Immature natural killer cell (primary cell): ENCODE measurements at regions not wholly inside any gene's neighbourhood (a gene's known extent, or its start where the extent isn't known, plus 50 kb on each side); places are given as distances from the start of the nearest gene placed in this dataset.
"Not testable (repeated sequence)": the region's sequence is repeated elsewhere in the genome, so short reads cannot be mapped to it uniquely, and the experiment has no call there.

Source experiments
- DNase-seq, 3 donors: peaks; one replicate each; pipeline ENCODE4 v3.0.0; 2022; ENCODE audit warnings: mixed read lengths in 1 of 3
- H3K27ac Mint-ChIP-seq, 6 donors: one replicate each; pipeline ENCODE4 v1.8.0; 2020; ENCODE audit warnings: mixed read lengths in 6 of 6, mild to moderate bottlenecking in 5 of 6, inconsistent platforms in 4 of 6, moderate library complexity in 3 of 6
- H3K27me3 Mint-ChIP-seq, 3 donors: one replicate each; pipeline ENCODE4 v1.8.0; 2020 to 2021; ENCODE audit warnings: low read depth in 3 of 3, mild to moderate bottlenecking in 3 of 3, mixed read lengths in 3 of 3, moderate library complexity in 3 of 3, inconsistent platforms in 1 of 3
- H3K36me3 Mint-ChIP-seq, 3 donors: one replicate each; pipeline ENCODE4 v1.8.0; 2020; ENCODE audit warnings: mixed read lengths in 3 of 3, inconsistent platforms in 2 of 3, mild to moderate bottlenecking in 2 of 3
- H3K4me1 Mint-ChIP-seq, 2 donors: one replicate each; pipeline ENCODE4 v1.8.0; 2020; ENCODE audit warnings: inconsistent platforms in 2 of 2, mild to moderate bottlenecking in 2 of 2, mixed read lengths in 2 of 2, moderate library complexity in 1 of 2
- H3K4me3 Mint-ChIP-seq, 5 donors: one replicate each; pipeline ENCODE4 v1.8.0; 2020; ENCODE audit warnings: mild to moderate bottlenecking in 5 of 5, mixed read lengths in 5 of 5, inconsistent platforms in 3 of 5, moderate library complexity in 3 of 5
- H3K9me3 Mint-ChIP-seq, 6 donors: one replicate each; pipeline ENCODE4 v1.8.0; 2020; ENCODE audit warnings: mild to moderate bottlenecking in 6 of 6, mixed read lengths in 6 of 6, inconsistent platforms in 4 of 6, moderate library complexity in 3 of 6

- no peaks in the 10 kb centered on the region for H3K4me1 Mint-ChIP-seq
Observed at GRCh38 chr4:186826846-186827533, 103.3 kb upstream of the FAT1 start.

GRCh38 chr4:186827534-186827897 lies 103.9 kb upstream of the FAT1 start:
- Mint-ChIP-seq H3K4me1 (no peaks in the 10 kb centered on the region), H3K27me3 (no peaks in the 10 kb centered on the region), H3K4me3 (no peak overlapping the region), H3K27ac (no peak overlapping the region), H3K36me3 (peaks cover 0 to 5% (median 3%) of the 10 kb centered on the region in 3 donors), H3K9me3 (peaks cover 13 to 41% (median 18%) of the 10 kb centered on the region in 6 donors)
- DNase-seq = no peak

More at GRCh38 chr4:186826846-186827533, 103.3 kb upstream of the FAT1 start:
- no peaks in the 10 kb centered on the region for H3K27me3 Mint-ChIP-seq
- H3K4me3 Mint-ChIP-seq = no peak overlapping the region
- no peak overlapping the region for H3K27ac Mint-ChIP-seq
- DNase-seq = no peak
- peaks cover 11 to 44% (median 18%) of the 10 kb centered on the region in 6 donors for H3K9me3 Mint-ChIP-seq
- H3K36me3 Mint-ChIP-seq = peaks cover 0 to 5% (median 3%) of the 10 kb centered on the region in 3 donors

- H3K27ac Mint-ChIP-seq = no peak overlapping the region
- no peaks in the 10 kb centered on the region for H3K27me3 Mint-ChIP-seq
- no peak for DNase-seq
- H3K9me3 Mint-ChIP-seq = peaks cover 10 to 44% (median 21%) of the 10 kb centered on the region in 6 donors
- peaks cover 0 to 5% (median 3%) of the 10 kb centered on the region in 3 donors for H3K36me3 Mint-ChIP-seq
- H3K4me3 Mint-ChIP-seq = no peak overlapping the region
- H3K4me1 Mint-ChIP-seq = no peaks in the 10 kb centered on the region
Observed at GRCh38 chr4:186829097-186829496, 105.4 kb upstream of the FAT1 start.

- H3K27ac Mint-ChIP-seq = no peak overlapping the region
- H3K27me3 Mint-ChIP-seq = peaks cover 0 to 1% (median 0%) of the 10 kb centered on the region in 3 donors
- H3K4me3 Mint-ChIP-seq = no peak overlapping the region
- H3K9me3 Mint-ChIP-seq = peaks cover 14 to 42% (median 24%) of the 10 kb centered on the region in 6 donors
- no peak for DNase-seq
- no peaks in the 10 kb centered on the region for H3K4me1 Mint-ChIP-seq
- peaks cover 0 to 5% (median 3%) of the 10 kb centered on the region in 3 donors for H3K36me3 Mint-ChIP-seq
Observed at GRCh38 chr4:186829740-186830449, 106.2 kb upstream of the FAT1 start.

- Mint-ChIP-seq H3K27me3 (peaks cover 0 to 1% (median 0%) of the 10 kb centered on the region in 3 donors), H3K9me3 (peaks cover 14 to 42% (median 25%) of the 10 kb centered on the region in 6 donors), H3K36me3 (peaks cover 0 to 5% (median 3%) of the 10 kb centered on the region in 3 donors), H3K27ac (no peak overlapping the region), H3K4me3 (no peak overlapping the region), H3K4me1 (no peaks in the 10 kb centered on the region)
- DNase-seq = no peak
Observed at GRCh38 chr4:186831574-186831973, 107.9 kb upstream of the FAT1 start.

GRCh38 chr4:186832906-186833305 lies 109.2 kb upstream of the FAT1 start:
- no peaks in the 10 kb centered on the region for H3K4me1 Mint-ChIP-seq
- no peak for DNase-seq
- peaks cover 0 to 1% (median 0%) of the 10 kb centered on the region in 3 donors for H3K27me3 Mint-ChIP-seq
- no peak overlapping the region for H3K27ac Mint-ChIP-seq
- H3K9me3 Mint-ChIP-seq = peaks cover 16 to 37% (median 27%) of the 10 kb centered on the region in 6 donors
- H3K4me3 Mint-ChIP-seq = no peak overlapping the region
- H3K36me3 Mint-ChIP-seq = peaks cover 0 to 5% (median 3%) of the 10 kb centered on the region in 3 donors

- H3K36me3 Mint-ChIP-seq, H3K4me1 Mint-ChIP-seq, H3K27me3 Mint-ChIP-seq, H3K27ac Mint-ChIP-seq, DNase-seq, H3K4me3 Mint-ChIP-seq: not testable (repeated sequence)
- peaks cover 10 to 26% (median 16%) of the 10 kb centered on the region in 6 donors for H3K9me3 Mint-ChIP-seq
Observed at GRCh38 chr4:186837463-186837862, 113.8 kb upstream of the FAT1 start.

- DNase-seq = no peak
- Mint-ChIP-seq H3K27ac (no peak overlapping the region), H3K36me3 (no peaks in the 10 kb centered on the region), H3K4me1 (no peaks in the 10 kb centered on the region), H3K4me3 (no peak overlapping the region), H3K9me3 (peaks cover 6 to 21% (median 14%) of the 10 kb centered on the region in 6 donors), H3K27me3 (peaks cover 0 to 4% (median 0%) of the 10 kb centered on the region in 3 donors)
Observed at GRCh38 chr4:186838295-186838694, 114.6 kb upstream of the FAT1 start.

- no peaks in the 10 kb centered on the region for H3K4me1 Mint-ChIP-seq
- no peak for DNase-seq
- no peaks in the 10 kb centered on the region for H3K36me3 Mint-ChIP-seq
- peaks cover 0 to 2% (median 0%) of the 10 kb centered on the region in 3 donors for H3K27me3 Mint-ChIP-seq
- H3K4me3 Mint-ChIP-seq = no peak overlapping the region
- peaks cover 4 to 22% (median 15%) of the 10 kb centered on the region in 6 donors for H3K9me3 Mint-ChIP-seq
- no peak overlapping the region for H3K27ac Mint-ChIP-seq
Observed at GRCh38 chr4:186839122-186840037, 115.7 kb upstream of the FAT1 start.

- peaks cover 3 to 26% (median 16%) of the 10 kb centered on the region in 6 donors for H3K9me3 Mint-ChIP-seq
- no peak overlapping the region for H3K27ac Mint-ChIP-seq
- no peak for DNase-seq
- H3K36me3 Mint-ChIP-seq = no peaks in the 10 kb centered on the region
- H3K27me3 Mint-ChIP-seq = peaks cover 0 to 2% (median 0%) of the 10 kb centered on the region in 3 donors
- no peak overlapping the region for H3K4me3 Mint-ChIP-seq
- H3K4me1 Mint-ChIP-seq = no peaks in the 10 kb centered on the region
Observed at GRCh38 chr4:186840222-186840701, 116.6 kb upstream of the FAT1 start.

GRCh38 chr4:186840771-186841301 lies 117.2 kb upstream of the FAT1 start:
- Mint-ChIP-seq H3K9me3 (peaks cover 3 to 26% (median 16%) of the 10 kb centered on the region in 6 donors), H3K27ac (no peak overlapping the region), H3K4me3 (no peak overlapping the region), H3K36me3 (no peaks in the 10 kb centered on the region), H3K27me3 (peaks cover 0 to 2% (median 0%) of the 10 kb centered on the region in 3 donors), H3K4me1 (no peaks in the 10 kb centered on the region)
- DNase-seq = no peak

GRCh38 chr4:186844059-186844681 lies 120.5 kb upstream of the FAT1 start:
- peaks cover 4 to 29% (median 17%) of the 10 kb centered on the region in 6 donors for H3K9me3 Mint-ChIP-seq
- peaks cover 0 to 2% (median 0%) of the 10 kb centered on the region in 3 donors for H3K27me3 Mint-ChIP-seq
- no peak for DNase-seq
- no peak overlapping the region for H3K27ac Mint-ChIP-seq
- H3K4me1 Mint-ChIP-seq = no peaks in the 10 kb centered on the region
- H3K4me3 Mint-ChIP-seq = no peak overlapping the region
- H3K36me3 Mint-ChIP-seq = no peaks in the 10 kb centered on the region
